B cell (primary cell): ENCODE measurements at regions not wholly inside any gene's neighbourhood (a gene's known extent, or its start where the extent isn't known, plus 50 kb on each side); places are given as distances from the start of the nearest gene placed in this dataset.

ENCODE experiments used
- ATAC-seq: fragments of 200-7000 bp; cut with Tn5 transposase; one replicate; pipeline ENCODE4 v1.10.0; 2021; ENCODE audit warnings: low read depth, mild to moderate bottlenecking, moderate number of reproducible peaks, moderate library complexity
- CTCF ChIA-PET: fragments of 350-600 bp; sonication (Branson Sonifier 250); formaldehyde crosslinking; loops from one replicate; lab custom pipeline; 2021; ENCODE audit warnings: antibody characterized with exemption, inconsistent platforms; lab: Charles Lee
- POLR2A ChIA-PET: fragments of 350-600 bp; sonication (Branson Sonifier 250); formaldehyde crosslinking; loops from one replicate; lab custom pipeline; 2021; ENCODE audit warnings: antibody characterized with exemption; lab: Charles Lee
- DNase-seq: peaks from one replicate; pipeline ENCODE4 v3.0.0; 2013
- H2AFZ ChIP-seq: 2 replicates; pipeline ENCODE4 v1.6.1; 2012; ENCODE audit warnings: mild to moderate bottlenecking, low read depth, low read length; ENCODE audit not compliant: insufficient read depth, poor library complexity, severe bottlenecking
- H3K27ac ChIP-seq, 2 donors: 1 replicate in 1 of 2; 2 replicates in 1 of 2; pipeline ENCODE4 v1.5.1; 2012 to 2013; ENCODE audit warnings: low read length in 2 of 2, mild to moderate bottlenecking in 2 of 2, moderate library complexity in 1 of 2
- H3K27me3 ChIP-seq, 4 experiments: fragments of 200-600 bp in 1 of 4; sonication (generic) in 1 of 4; replicated peaks in 1 of 4; 1 replicate in 2 of 4; 2 replicates in 2 of 4; pipeline versions ENCODE4 v1.6.1 to v1.7.0; 2013 to 2016; ENCODE audit warnings: low read length in 3 of 4, mild to moderate bottlenecking in 2 of 4, mixed read lengths in 1 of 4, moderate library complexity in 1 of 4; ENCODE audit not compliant: insufficient read depth in 4 of 4, control insufficient read depth in 3 of 4; ENCODE audit errors: control extremely low read depth in 1 of 4
- H3K36me3 ChIP-seq, 2 experiments: replicated peaks in 1 of 2; 1 replicate in 1 of 2; 2 replicates in 1 of 2; pipeline versions ENCODE4 v1.6.1 to v1.7.1; 2013; ENCODE audit warnings: low read length in 1 of 2; ENCODE audit not compliant: insufficient read depth in 2 of 2, control insufficient read depth in 1 of 2; ENCODE audit errors: control extremely low read depth in 1 of 2, extremely low read depth in 1 of 2
- H3K4me1 ChIP-seq, 2 donors: fragments of 200-600 bp in 1 of 2; sonication (generic) in 1 of 2; 1 replicate in 1 of 2; 2 replicates in 1 of 2; pipeline versions ENCODE4 v1.5.1 to v1.6.1; 2013 to 2017; ENCODE audit warnings: low read length in 2 of 2; ENCODE audit not compliant: control insufficient read depth in 2 of 2, insufficient read depth in 2 of 2
- H3K4me2 ChIP-seq: replicated peaks from 2 replicates; pipeline ENCODE3; 2012; ENCODE audit warnings: mild to moderate bottlenecking, low read depth, low read length; ENCODE audit not compliant: poor library complexity, severe bottlenecking
- H3K4me3 ChIP-seq, 5 experiments: fragments of 200-600 bp in 1 of 5; sonication (generic) in 1 of 5; 1 replicate in 3 of 5; 2 replicates in 2 of 5; pipeline versions ENCODE4 v1.5.1 to v1.7.0; 2011 to 2016; ENCODE audit warnings: low read length in 4 of 5, mild to moderate bottlenecking in 4 of 5, low read depth in 2 of 5, control low read depth in 1 of 5, moderate library complexity in 1 of 5; ENCODE audit not compliant: insufficient read depth in 1 of 5; ENCODE audit errors: control extremely low read depth in 1 of 5, extremely low read depth in 1 of 5
- H3K79me2 ChIP-seq: fragments of 200-600 bp; sonication (generic); one replicate; pipeline ENCODE4 v1.6.0; 2016; ENCODE audit warnings: low read length; ENCODE audit not compliant: control insufficient read depth, insufficient read depth
- H3K9ac ChIP-seq: fragments of 200-600 bp; sonication (generic); 2 replicates; pipeline ENCODE4 v1.6.1; 2017; ENCODE audit warnings: mild to moderate bottlenecking, low read length, moderate library complexity
- H3K9me3 ChIP-seq, 3 donors: one replicate each; pipeline versions ENCODE4 v1.6.1 to v1.7.1; 2013; ENCODE audit warnings: low read length in 2 of 3; ENCODE audit not compliant: control insufficient read depth in 2 of 3, insufficient read depth in 1 of 3; ENCODE audit errors: control extremely low read depth in 1 of 3
- H4K20me1 ChIP-seq: 2 replicates; pipeline ENCODE4 v1.6.0; 2012; ENCODE audit warnings: mild to moderate bottlenecking, low read length; ENCODE audit not compliant: insufficient read depth, control insufficient read depth, poor library complexity, severe bottlenecking
- H3K27ac Mint-ChIP-seq: one replicate; pipeline ENCODE4 v1.8.0; 2021; ENCODE audit warnings: mixed read lengths
- H3K27me3 Mint-ChIP-seq: one replicate; pipeline ENCODE4 v1.8.0; 2021; ENCODE audit warnings: mixed read lengths
- H3K4me1 Mint-ChIP-seq: one replicate; pipeline ENCODE4 v1.8.0; 2021; ENCODE audit warnings: mixed read lengths
- H3K4me3 Mint-ChIP-seq: one replicate; pipeline ENCODE4 v1.8.0; 2021; ENCODE audit warnings: mixed read lengths
- H3K9me3 Mint-ChIP-seq: one replicate; pipeline ENCODE4 v1.8.0; 2022; ENCODE audit warnings: mixed read lengths; ENCODE audit not compliant: insufficient read depth
- CTCF ChIP-seq: fragments of 200-600 bp; IDR thresholded peaks from one replicate; pipeline ENCODE4 v1.8.0; 2022; ENCODE audit warnings: antibody characterized with exemption, mild to moderate bottlenecking
- EZH2 ChIP-seq: IDR thresholded peaks from 2 replicates; pipeline ENCODE4 v1.6.1; 2012; ENCODE audit warnings: borderline replicate concordance, low read depth, mild to moderate bottlenecking, moderate library complexity, low read length; ENCODE audit not compliant: insufficient read depth, poor library complexity, severe bottlenecking
- WGBS: methylation state at CpG from one replicate; pipeline ENCODE4 v1.1.5; 2013; ENCODE audit warnings: missing lambda C conversion rate; ENCODE audit not compliant: insufficient coverage; 5-methylcytosine and 5-hydroxymethylcytosine counted together
- intact Hi-C: fragments of 100-400 bp; cut with micrococcal nuclease; formaldehyde crosslinking; loops from one replicate; pipeline ENCODE4 v1.10.0; 2022

- intact Hi-C loops: no loop called here
- no peaks in the 10 kb centered on the region for H3K9me3 ChIP-seq
- no peak overlapping the region for H3K4me3 ChIP-seq
- TF ChIP-seq CTCF (no peak), EZH2 (no peak)
- no peak overlapping the region for H2AFZ ChIP-seq
- no peak for DNase-seq
- no peak overlapping the region for H3K27ac Mint-ChIP-seq
- H3K4me1 ChIP-seq: no peaks in the 10 kb centered on the region
- no peak overlapping the region for H3K9ac ChIP-seq
- ChIA-PET POLR2A (no interaction called here), CTCF (no interaction called here)
- no peaks in the 10 kb centered on the region for H3K79me2 ChIP-seq
- H4K20me1 ChIP-seq: no peaks in the 10 kb centered on the region
- ATAC-seq: no peak
- H3K27me3 ChIP-seq: no peaks in the 10 kb centered on the region
- H3K27me3 Mint-ChIP-seq: no peaks in the 10 kb centered on the region
- H3K27ac ChIP-seq: no peak overlapping the region
- H3K4me3 Mint-ChIP-seq: no peak overlapping the region
- no peaks in the 10 kb centered on the region for H3K4me1 Mint-ChIP-seq
- H3K36me3 ChIP-seq: no peaks in the 10 kb centered on the region
- peaks cover 3% of the 10 kb centered on the region for H3K9me3 Mint-ChIP-seq
- WGBS: no CpG with 5 or more reads among the region's 4 CpGs
- no peak overlapping the region for H3K4me2 ChIP-seq
Measured at GRCh38 chr13:110089815-110090214, 217.1 kb downstream of the COL4A1 start.

DNA sequence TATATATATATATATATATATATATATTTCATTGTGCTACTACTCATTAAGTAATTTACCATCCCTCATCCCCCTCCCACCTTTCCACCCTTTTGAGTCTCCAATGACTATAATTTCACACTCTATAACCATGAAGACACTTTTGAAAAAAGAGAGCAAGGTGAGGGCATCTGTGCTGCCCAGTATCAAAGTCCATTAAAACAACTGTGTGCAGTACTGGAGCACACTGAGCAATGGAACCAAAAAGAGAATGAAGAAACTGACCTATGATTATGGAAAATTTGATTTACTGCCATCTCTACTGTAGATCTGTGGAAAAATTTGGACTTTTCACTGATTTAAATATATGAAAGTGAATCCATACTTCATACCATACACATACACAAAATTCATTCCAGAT is 217.9 kb downstream of the COL4A1 start:
- ATAC-seq: no peak
- Mint-ChIP-seq H3K4me3 (no peak overlapping the region), H3K4me1 (no peaks in the 10 kb centered on the region), H3K27me3 (no peaks in the 10 kb centered on the region), H3K27ac (no peak overlapping the region), H3K9me3 (peaks cover 3% of the 10 kb centered on the region)
- intact Hi-C loops: no loop called here
- Histone ChIP-seq H3K79me2 (no peaks in the 10 kb centered on the region), H4K20me1 (no peaks in the 10 kb centered on the region), H3K4me2 (no peak overlapping the region), H3K4me3 (no peak overlapping the region), H3K9ac (no peak overlapping the region), H3K27ac (no peak overlapping the region), H3K36me3 (no peaks in the 10 kb centered on the region), H2AFZ (no peak overlapping the region), H3K4me1 (no peaks in the 10 kb centered on the region), H3K27me3 (no peaks in the 10 kb centered on the region), H3K9me3 (no peaks in the 10 kb centered on the region)
- POLR2A ChIA-PET: no interaction called here
- no peak for TF ChIP-seq EZH2
- TF ChIP-seq CTCF: no peak
- DNase-seq: no peak
- CTCF ChIA-PET: no interaction called here
